Esophagus muscularis mucosa (tissue), 4 donors: ENCODE measurements at regions not wholly inside any gene's neighbourhood (a gene's known extent, or its start where the extent isn't known, plus 50 kb on each side); places are given as distances from the start of the nearest gene placed in this dataset.

Source experiments
- CTCF ChIP-seq, 3 experiments: fragments of 200-600 bp in 2 of 3; fragments of 450-650 bp in 1 of 3; sonication (generic) in 2 of 3; IDR thresholded peaks; one replicate each; pipeline ENCODE4 v1.5.1; 2017 to 2019; ENCODE audit warnings: antibody characterized with exemption in 3 of 3, mild to moderate bottlenecking in 2 of 3, moderate library complexity in 1 of 3
- EP300 ChIP-seq: sonication (generic); formaldehyde crosslinking; IDR thresholded peaks from one replicate; pipeline ENCODE4 v1.6.1; 2017; ENCODE audit warnings: antibody characterized with exemption
- POLR2A ChIP-seq: fragments of 450-650 bp; IDR thresholded peaks from one replicate; pipeline ENCODE4 v1.6.1; 2017; ENCODE audit warnings: antibody characterized with exemption, moderate library complexity, mild to moderate bottlenecking, low read depth
- POLR2AphosphoS5 ChIP-seq, 2 donors: sonication (generic); formaldehyde crosslinking; IDR thresholded peaks; one replicate each; pipeline ENCODE4 v1.6.1; 2017; ENCODE audit warnings: antibody characterized with exemption in 2 of 2

GRCh38 chr5:17738446-17738845 is 104.2 kb downstream of the TAF11L14 start:
- no peak for TF ChIP-seq POLR2A
- no peak for TF ChIP-seq POLR2AphosphoS5 (IDR thresholded peaks at IDR 0.05)
- TF ChIP-seq CTCF (IDR thresholded peaks at IDR 0.05): no peak
- TF ChIP-seq EP300: no peak
